Left renal pelvis (tissue), 4 donors: ENCODE measurements at regions not wholly inside any gene's neighbourhood (a gene's known extent, or its start where the extent isn't known, plus 50 kb on each side); places are given as distances from the start of the nearest gene placed in this dataset.

Source experiments
- DNase-seq, 4 donors: peaks; one replicate each; pipeline ENCODE4 v3.0.0-alpha.2; 2013; ENCODE audit warnings: low read depth in 4 of 4, low spot score in 3 of 4

GRCh38 chr13:80040981-80041317 is 300.0 kb downstream of the SPRY2 start:
- no peak for DNase-seq

- peak; percentile 22 to 60 (median 34) for DNase-seq
Measured at GRCh38 chr13:80040196-80040980, 300.5 kb downstream of the SPRY2 start.

GRCh38 chr13:80039000-80039399 is 301.9 kb downstream of the SPRY2 start:
- DNase-seq = no peak

GRCh38 chr13:80038371-80038770 is 302.6 kb downstream of the SPRY2 start:
- DNase-seq = no peak

GRCh38 chr13:80037505-80037888 is 303.4 kb downstream of the SPRY2 start:
- no peak for DNase-seq

GRCh38 chr13:80036845-80037504 is 304.0 kb downstream of the SPRY2 start:
- no peak for DNase-seq

GRCh38 chr13:80035096-80035495 is 305.8 kb downstream of the SPRY2 start:
- no peak for DNase-seq

GRCh38 chr13:80033951-80034350 is 307.0 kb downstream of the SPRY2 start:
- no peak for DNase-seq

GRCh38 chr13:80033286-80033685 is 307.6 kb downstream of the SPRY2 start:
- no peak for DNase-seq

GRCh38 chr13:80030491-80030890 is 310.4 kb downstream of the SPRY2 start:
- DNase-seq = no peak

- no peak for DNase-seq
Measured at GRCh38 chr13:80029170-80029569, 311.8 kb downstream of the SPRY2 start.

GRCh38 chr13:80022146-80022545 is 318.8 kb downstream of the SPRY2 start:
- DNase-seq = no peak

GRCh38 chr13:80012251-80012650 is 328.7 kb downstream of the SPRY2 start:
- no peak for DNase-seq

GRCh38 chr13:80011448-80012212 is 329.3 kb downstream of the SPRY2 start:
- DNase-seq = no peak

- no peak for DNase-seq
Measured at GRCh38 chr13:80010846-80011245, 330.1 kb downstream of the SPRY2 start.

GRCh38 chr13:80010286-80010831 is 330.6 kb downstream of the SPRY2 start:
- DNase-seq = no peak

GRCh38 chr13:80009760-80010159 is 331.2 kb downstream of the SPRY2 start:
- no peak for DNase-seq

GRCh38 chr13:80006940-80007339 is 334.0 kb downstream of the SPRY2 start:
- DNase-seq = no peak

GRCh38 chr13:80001510-80001842 is 339.4 kb downstream of the SPRY2 start:
- no peak for DNase-seq

GRCh38 chr13:80000684-80001509 is 340.0 kb downstream of the SPRY2 start:
- no peak for DNase-seq

- no peak for DNase-seq
Measured at GRCh38 chr13:79999601-80000000, 341.3 kb downstream of the SPRY2 start.
